K562 (cell line): ENCODE measurements at regions not wholly inside any gene's neighbourhood (a gene's known extent, or its start where the extent isn't known, plus 50 kb on each side); places are given as distances from the start of the nearest gene placed in this dataset.

ENCODE experiments used
- ATAC-seq: fragments of 200-7000 bp; cut with Tn5 transposase; 3 replicates; pipeline ENCODE4 v1.9.1; 2020; ENCODE audit warnings: moderate library complexity
- BruUV-seq: library from RNA; stranded (reverse); fragments of 400-500 nt; replicated peaks from 2 replicates; lab custom pipeline; 2021; lab: Mats Ljungman, UMichigan
- CTCF ChIA-PET: fragments of 300-600 bp; formaldehyde crosslinking; extraction: SDS; loops from one replicate; lab custom pipeline; 2021; ENCODE audit warnings: low intra/inter-chr PET ratio; lab: Yijun Ruan, JAX
- POLR2A ChIA-PET: fragments of 300-600, 350-650 bp; sonication (Branson Sonifier 250); formaldehyde crosslinking; extraction: SDS; loops from one replicate; lab custom pipeline; 2021; ENCODE audit warnings: antibody characterized with exemption, inconsistent platforms; lab: Yijun Ruan, JAX
- DNase-seq, 4 experiments: peaks; one replicate each; pipeline versions ENCODE4 v3.0.0 to v3.0.0-alpha.2; 2011 to 2018; ENCODE audit warnings: low spot score in 3 of 4, mixed read lengths in 3 of 4; ENCODE audit errors: extremely low read depth in 1 of 4
- FAIRE-seq: peaks from 2 replicates; lab custom pipeline; 2011; peaks lifted over from hg19 to GRCh38; lab: Jason Lieb, UNC
- H2AFZ ChIP-seq: 2 replicates; pipeline ENCODE4 v1.6.0; 2011; ENCODE audit warnings: low read depth, low read length, control low read depth, inconsistent platforms
- H3K27ac ChIP-seq: fragments of 200-600 bp; 3 replicates; pipeline ENCODE4 v1.8.0; 2011; ENCODE audit warnings: low read depth, mild to moderate bottlenecking, control low read depth, inconsistent platforms, low read length, moderate library complexity, mixed read lengths; ENCODE audit errors: extremely low read depth
- H3K27me3 ChIP-seq, 2 experiments: fragments of 300-600 bp in 1 of 2; 2 replicates in 1 of 2; 3 replicates in 1 of 2; pipeline versions ENCODE4 v1.6.0 to v1.8.0; 2011; ENCODE audit warnings: inconsistent platforms in 2 of 2, low read length in 2 of 2, mild to moderate bottlenecking in 1 of 2, mixed read lengths in 1 of 2, moderate library complexity in 1 of 2; ENCODE audit not compliant: control insufficient read depth in 2 of 2, insufficient read depth in 2 of 2
- H3K36me3 ChIP-seq: fragments of 300-600 bp; 3 replicates; pipeline ENCODE4 v1.8.0; 2011; ENCODE audit warnings: mild to moderate bottlenecking, low read length, inconsistent platforms; ENCODE audit not compliant: control insufficient read depth, insufficient read depth
- H3K4me1 ChIP-seq, 2 experiments: fragments of 200-600 bp in 1 of 2; replicated peaks in 1 of 2; 2 replicates in 1 of 2; 3 replicates in 1 of 2; pipeline versions ENCODE4 v1.5.1 to v1.8.0; 2011; ENCODE audit warnings: inconsistent platforms in 2 of 2, low read length in 2 of 2, mild to moderate bottlenecking in 1 of 2, mixed read lengths in 1 of 2, moderate library complexity in 1 of 2; ENCODE audit not compliant: control insufficient read depth in 2 of 2, insufficient read depth in 2 of 2
- H3K4me2 ChIP-seq: 2 replicates; pipeline ENCODE4 v1.6.1; 2011; ENCODE audit warnings: low read length, control low read depth, inconsistent platforms, mixed read lengths; ENCODE audit not compliant: insufficient read depth
- H3K4me3 ChIP-seq: fragments of 200-600 bp; sonication (generic), shearing (Covaris generic); 2 replicates; pipeline ENCODE4 v1.5.1; 2016; ENCODE audit warnings: control low read depth, inconsistent platforms
- H3K79me2 ChIP-seq: fragments of 200-600 bp; 3 replicates; pipeline ENCODE4 v1.8.0; 2011; ENCODE audit warnings: low read length, inconsistent platforms; ENCODE audit not compliant: control insufficient read depth, insufficient read depth
- H3K9ac ChIP-seq, 2 experiments: 2 replicates each; pipeline versions ENCODE4 v1.6.0 to v1.6.1; 2011; ENCODE audit warnings: low read depth in 2 of 2, low read length in 2 of 2, control low read depth in 1 of 2, inconsistent platforms in 1 of 2, mild to moderate bottlenecking in 1 of 2, mixed read lengths in 1 of 2; ENCODE audit not compliant: insufficient read depth in 1 of 2
- H3K9me1 ChIP-seq: one replicate; pipeline ENCODE4 v1.6.0; 2011; ENCODE audit warnings: inconsistent platforms, mild to moderate bottlenecking, low read length, moderate library complexity; ENCODE audit not compliant: control insufficient read depth, insufficient read depth
- H3K9me3 ChIP-seq: replicated peaks from 2 replicates; pipeline ENCODE4 v1.5.1; 2011; ENCODE audit warnings: low read depth, low read length, inconsistent platforms; ENCODE audit not compliant: control insufficient read depth, insufficient read depth
- H4K20me1 ChIP-seq: replicated peaks from 2 replicates; pipeline ENCODE4 v1.6.1; 2011; ENCODE audit warnings: low read length, inconsistent platforms, mixed read lengths; ENCODE audit not compliant: control insufficient read depth, insufficient read depth
- ASH1L ChIP-seq: fragments of 450-650 bp; IDR thresholded peaks from 2 replicates; pipeline ENCODE4 v1.6.1; 2018; ENCODE audit warnings: borderline replicate concordance, mild to moderate bottlenecking, low read depth; ENCODE audit not compliant: partially characterized antibody
- CBX5 ChIP-seq: IDR thresholded peaks from 2 replicates; pipeline ENCODE4 v1.6.1; 2014; ENCODE audit warnings: low read depth, borderline replicate concordance
- GABPA ChIP-seq: fragments of 200-800 bp; sonication (Bioruptor generic); conservative IDR thresholded peaks from 2 replicates; pipeline ENCODE4 v1.6.1; 2016; ENCODE audit warnings: low read depth, missing genetic modification characterization, missing compliant biosample characterization
- GATAD2A ChIP-seq: fragments of 450-650 bp; IDR thresholded peaks from 2 replicates; pipeline ENCODE4 v1.6.1; 2017
- HMG20B ChIP-seq: fragments of 250-450 bp; sonication (Bioruptor Pico); IDR thresholded peaks from 2 replicates; pipeline ENCODE4 v1.5.0; 2021; ENCODE audit warnings: mild to moderate bottlenecking
- YBX1 ChIP-seq: fragments of 450-650 bp; IDR thresholded peaks from 2 replicates; pipeline ENCODE4 v1.7.1; 2016; ENCODE audit warnings: mild to moderate bottlenecking
- in situ Hi-C: fragments of 300-500 bp; cut with MboI; formaldehyde crosslinking; loops from 4 replicates; pipeline ENCODE4 v1.15.0; 2018; ENCODE audit warnings: inconsistent platforms, mixed read lengths
- intact Hi-C: fragments of 100-400 bp; cut with micrococcal nuclease; formaldehyde crosslinking; loops from 2 replicates; pipeline ENCODE4 v1.14.2; 2022
- TF ChIP-seq, protein P1 (sequence below): fragments of 450-650 bp; IDR thresholded peaks from 2 replicates; pipeline ENCODE4 v1.6.1; 2017; ENCODE audit warnings: antibody characterized with exemption
- TF ChIP-seq, protein P2 (sequence below), 2 experiments: fragments of 450-650 bp; conservative IDR thresholded peaks; 2 replicates each; pipeline ENCODE4 v1.6.1; 2017; ENCODE audit warnings: mild to moderate bottlenecking in 2 of 2, moderate library complexity in 2 of 2

DNA sequence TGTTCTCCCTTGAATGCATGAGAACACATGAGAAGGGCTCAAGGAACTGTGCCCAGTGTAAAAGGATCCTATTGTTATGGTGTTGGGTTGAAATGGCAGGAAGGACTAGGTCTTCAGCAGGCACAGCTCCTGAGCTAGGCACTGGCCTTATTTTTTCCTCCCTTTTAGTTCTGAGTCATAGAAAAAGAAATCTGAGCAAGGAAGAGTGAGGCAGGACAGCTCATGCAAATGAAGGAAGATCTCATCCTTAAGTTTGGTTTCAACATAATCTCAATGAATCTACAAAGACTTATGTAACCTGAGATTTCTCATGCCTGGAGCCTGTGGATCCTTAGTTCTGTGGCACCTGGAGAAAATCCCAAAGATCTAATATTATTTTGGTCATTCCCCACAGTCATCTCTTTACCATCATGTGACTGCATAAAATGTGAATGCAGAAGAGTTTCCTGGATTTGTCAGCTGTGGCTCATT, 188.6 kb upstream of the TBL1XR1 start:
- Histone ChIP-seq H4K20me1 (no peaks in the 10 kb centered on the region), H2AFZ (no peak overlapping the region), H3K27ac (no peak overlapping the region), H3K79me2 (no peaks in the 10 kb centered on the region), H3K4me1 (no peaks in the 10 kb centered on the region), H3K36me3 (no peaks in the 10 kb centered on the region), H3K9ac (no peak overlapping the region), H3K4me2 (no peak overlapping the region), H3K9me3 (no peaks in the 10 kb centered on the region), H3K27me3 (no peaks in the 10 kb centered on the region), H3K9me1 (no peaks in the 10 kb centered on the region), H3K4me3 (no peak overlapping the region)
- DNase-seq (no peak), FAIRE-seq (no peak), ATAC-seq (no peak)
- intact Hi-C loops = no loop called here
- no peak for TF ChIP-seq ASH1L
- no peak for TF ChIP-seq HMG20B (CRISPR knock-in tag)
- no peak for TF ChIP-seq GATAD2A
- TF ChIP-seq YBX1 = no peak
- TF ChIP-seq, protein P1, sequence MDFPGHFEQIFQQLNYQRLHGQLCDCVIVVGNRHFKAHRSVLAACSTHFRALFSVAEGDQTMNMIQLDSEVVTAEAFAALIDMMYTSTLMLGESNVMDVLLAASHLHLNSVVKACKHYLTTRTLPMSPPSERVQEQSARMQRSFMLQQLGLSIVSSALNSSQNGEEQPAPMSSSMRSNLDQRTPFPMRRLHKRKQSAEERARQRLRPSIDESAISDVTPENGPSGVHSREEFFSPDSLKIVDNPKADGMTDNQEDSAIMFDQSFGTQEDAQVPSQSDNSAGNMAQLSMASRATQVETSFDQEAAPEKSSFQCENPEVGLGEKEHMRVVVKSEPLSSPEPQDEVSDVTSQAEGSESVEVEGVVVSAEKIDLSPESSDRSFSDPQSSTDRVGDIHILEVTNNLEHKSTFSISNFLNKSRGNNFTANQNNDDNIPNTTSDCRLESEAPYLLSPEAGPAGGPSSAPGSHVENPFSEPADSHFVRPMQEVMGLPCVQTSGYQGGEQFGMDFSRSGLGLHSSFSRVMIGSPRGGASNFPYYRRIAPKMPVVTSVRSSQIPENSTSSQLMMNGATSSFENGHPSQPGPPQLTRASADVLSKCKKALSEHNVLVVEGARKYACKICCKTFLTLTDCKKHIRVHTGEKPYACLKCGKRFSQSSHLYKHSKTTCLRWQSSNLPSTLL = no peak
- TF ChIP-seq, protein P2, sequence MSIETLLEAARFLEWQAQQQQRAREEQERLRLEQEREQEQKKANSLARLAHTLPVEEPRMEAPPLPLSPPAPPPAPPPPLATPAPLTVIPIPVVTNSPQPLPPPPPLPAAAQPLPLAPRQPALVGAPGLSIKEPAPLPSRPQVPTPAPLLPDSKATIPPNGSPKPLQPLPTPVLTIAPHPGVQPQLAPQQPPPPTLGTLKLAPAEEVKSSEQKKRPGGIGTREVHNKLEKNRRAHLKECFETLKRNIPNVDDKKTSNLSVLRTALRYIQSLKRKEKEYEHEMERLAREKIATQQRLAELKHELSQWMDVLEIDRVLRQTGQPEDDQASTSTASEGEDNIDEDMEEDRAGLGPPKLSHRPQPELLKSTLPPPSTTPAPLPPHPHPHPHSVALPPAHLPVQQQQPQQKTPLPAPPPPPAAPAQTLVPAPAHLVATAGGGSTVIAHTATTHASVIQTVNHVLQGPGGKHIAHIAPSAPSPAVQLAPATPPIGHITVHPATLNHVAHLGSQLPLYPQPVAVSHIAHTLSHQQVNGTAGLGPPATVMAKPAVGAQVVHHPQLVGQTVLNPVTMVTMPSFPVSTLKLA (conservative IDR thresholded peaks at IDR 0.05) = no peak
- no peak for TF ChIP-seq CBX5
- TF ChIP-seq GABPA (tag) = no peak
- no TSS peak for BruUV-seq
- CTCF ChIA-PET = no interaction called here
- in situ Hi-C loops = no loop called here
- POLR2A ChIA-PET = interaction anchor here (0.9 kb wide), 1 partner anchor 27 kb away, joined by 4 read pairs; no protein-coding TSS in a partner anchor
